ENCODE measurements at regions not wholly inside any gene's neighbourhood (a gene's known extent, or its start where the extent isn't known, plus 50 kb on each side); places are given as distances from the start of the nearest gene placed in this dataset.

DNA sequence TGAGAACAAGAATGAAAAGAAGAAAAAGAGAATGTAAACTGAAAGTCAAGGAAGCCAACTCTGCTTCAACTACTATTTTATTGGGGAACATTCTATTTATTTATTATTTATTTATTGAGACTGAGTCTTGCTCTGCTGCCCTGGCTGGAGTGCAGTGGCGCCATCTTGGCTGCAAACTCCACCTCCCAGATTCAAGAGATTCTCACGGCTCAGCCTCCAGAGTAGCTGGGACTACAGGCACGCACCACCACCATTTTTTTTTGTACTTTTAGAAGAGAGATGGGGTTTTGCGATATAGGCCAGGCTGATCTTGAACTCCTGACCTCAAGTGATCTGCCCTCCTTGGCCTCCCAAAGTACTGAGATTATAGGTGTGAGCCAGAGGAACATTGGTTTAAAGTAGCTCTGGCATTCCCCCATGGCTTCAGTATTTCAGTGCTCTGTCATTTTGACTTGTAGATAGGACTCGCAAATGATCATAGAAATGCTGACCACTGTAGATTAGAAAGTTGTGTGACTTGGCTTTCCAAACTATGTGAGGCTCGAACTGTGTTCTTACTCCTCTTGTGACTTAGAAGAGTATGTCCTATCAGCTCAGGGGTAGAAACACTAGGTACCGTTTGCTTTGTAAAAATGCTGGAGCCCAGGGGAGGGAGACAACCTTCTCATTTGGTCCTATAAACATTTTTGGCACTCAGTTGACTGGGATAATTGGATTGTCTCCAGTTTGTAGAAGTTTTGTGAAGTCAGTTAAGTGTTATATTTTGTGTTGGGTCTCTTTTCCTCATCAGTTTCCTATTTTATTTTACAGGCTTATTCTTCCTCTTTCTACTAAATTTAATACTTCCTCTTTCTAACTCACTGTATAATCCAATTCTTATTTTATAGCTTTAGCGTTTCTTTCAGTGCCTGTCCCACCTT is 544.9 kb upstream of the CITED2 start:
- TF ChIP-seq CTCF (conservative IDR thresholded peaks at IDR 0.05), result no peak
- TF ChIP-seq EZH2 (IDR thresholded peaks at IDR 0.05; ENCODE audit: low read depth), result no peak

Measured in PC-9 (cell line).